ENCODE measurements at regions not wholly inside any gene's neighbourhood (a gene's known extent, or its start where the extent isn't known, plus 50 kb on each side); places are given as distances from the start of the nearest gene placed in this dataset.

DNA sequence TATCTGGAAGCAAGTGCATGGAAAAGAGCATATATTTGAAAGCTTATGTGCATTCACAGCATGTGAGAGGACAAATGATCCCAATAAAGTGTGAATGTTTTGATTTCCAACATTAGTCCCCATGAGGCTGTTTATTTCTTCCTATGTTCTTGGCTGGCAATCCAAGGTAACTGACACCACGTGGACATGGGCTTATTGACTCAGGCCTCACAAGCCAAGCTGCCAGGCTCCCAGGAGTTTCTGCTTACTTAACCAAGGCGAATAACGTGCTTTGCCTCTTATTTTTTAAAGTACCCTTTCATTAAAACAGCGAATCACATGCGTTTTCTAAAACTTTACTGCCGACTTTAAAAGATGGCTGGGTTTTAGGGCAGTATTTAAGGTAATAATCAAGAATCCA, 441.7 kb downstream of the FUT8 start:
- TF ChIP-seq, protein P1, sequence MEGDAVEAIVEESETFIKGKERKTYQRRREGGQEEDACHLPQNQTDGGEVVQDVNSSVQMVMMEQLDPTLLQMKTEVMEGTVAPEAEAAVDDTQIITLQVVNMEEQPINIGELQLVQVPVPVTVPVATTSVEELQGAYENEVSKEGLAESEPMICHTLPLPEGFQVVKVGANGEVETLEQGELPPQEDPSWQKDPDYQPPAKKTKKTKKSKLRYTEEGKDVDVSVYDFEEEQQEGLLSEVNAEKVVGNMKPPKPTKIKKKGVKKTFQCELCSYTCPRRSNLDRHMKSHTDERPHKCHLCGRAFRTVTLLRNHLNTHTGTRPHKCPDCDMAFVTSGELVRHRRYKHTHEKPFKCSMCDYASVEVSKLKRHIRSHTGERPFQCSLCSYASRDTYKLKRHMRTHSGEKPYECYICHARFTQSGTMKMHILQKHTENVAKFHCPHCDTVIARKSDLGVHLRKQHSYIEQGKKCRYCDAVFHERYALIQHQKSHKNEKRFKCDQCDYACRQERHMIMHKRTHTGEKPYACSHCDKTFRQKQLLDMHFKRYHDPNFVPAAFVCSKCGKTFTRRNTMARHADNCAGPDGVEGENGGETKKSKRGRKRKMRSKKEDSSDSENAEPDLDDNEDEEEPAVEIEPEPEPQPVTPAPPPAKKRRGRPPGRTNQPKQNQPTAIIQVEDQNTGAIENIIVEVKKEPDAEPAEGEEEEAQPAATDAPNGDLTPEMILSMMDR (conservative IDR thresholded peaks at IDR 0.05 in 1 of 2, IDR thresholded peaks at IDR 0.05 in 1 of 2; ENCODE audit: low read depth in 1 of 2, low read length in 2 of 2) = no peak
- TF ChIP-seq EZH2 (IDR thresholded peaks at IDR 0.05; ENCODE audit: low read length, missing control alignments) = no peak

Data from fibroblast of lung (primary cell).